HCT116 (cell line): ENCODE measurements at regions not wholly inside any gene's neighbourhood (a gene's known extent, or its start where the extent isn't known, plus 50 kb on each side); places are given as distances from the start of the nearest gene placed in this dataset.

Source experiments
- ATAC-seq: fragments of 200-7000 bp; cut with Tn5 transposase; 2 replicates; pipeline ENCODE4 v1.9.1; 2020; ENCODE audit warnings: mild to moderate bottlenecking, moderate library complexity
- BruUV-seq: library from RNA; stranded (reverse); fragments of 400-500 nt; replicated peaks from 2 replicates; lab custom pipeline; 2021; lab: Mats Ljungman, UMichigan
- CTCF ChIA-PET: fragments of 300-600 bp; sonication (Branson Sonifier 250); formaldehyde crosslinking; loops from one replicate; lab custom pipeline; 2021; ENCODE audit warnings: antibody characterized with exemption; lab: Charles Lee
- POLR2A ChIA-PET: fragments of 300-600, 350-600 bp; sonication (Branson Sonifier 250); formaldehyde crosslinking; loops from one replicate; lab custom pipeline; 2021; ENCODE audit warnings: antibody characterized with exemption; lab: Charles Lee
- RAD21 ChIA-PET, 2 experiments: fragments of 300-600 bp; sonication (Branson Sonifier 250); formaldehyde crosslinking; loops; one replicate each; lab custom pipeline; 2023; ENCODE audit warnings: low total read pairs in 2 of 2; ENCODE audit not compliant: uncharacterized antibody in 2 of 2, unreplicated experiment in 2 of 2, low non-redundant PET in 1 of 2; lab: Charles Lee
- DNase-seq: peaks from one replicate; pipeline ENCODE4 v3.0.0-alpha.2; 2010; ENCODE audit warnings: low read depth, low spot score
- H2AFZ ChIP-seq: fragments of 200-600 bp; shearing (Covaris generic), sonication (generic); 2 replicates; pipeline ENCODE4 v1.6.1; 2017; ENCODE audit warnings: low read depth, mixed run types, mixed read lengths, antibody characterized with exemption, low read length; ENCODE audit not compliant: poor library complexity, severe bottlenecking
- H3K27ac ChIP-seq: 2 replicates; pipeline ENCODE4 v1.5.1; 2012; ENCODE audit warnings: low read depth, low read length
- H3K27me3 ChIP-seq: fragments of 200-600 bp; sonication (generic); 2 replicates; pipeline ENCODE4 v1.6.1; 2016; ENCODE audit warnings: mixed run types, low read length, mixed read lengths; ENCODE audit not compliant: insufficient read depth
- H3K36me3 ChIP-seq, 2 experiments: fragments of 200-500 bp in 1 of 2; fragments of 200-600 bp in 1 of 2; sonication (Bioruptor generic) in 1 of 2; sonication (generic) in 1 of 2; 2 replicates each; pipeline versions ENCODE4 v1.5.1 to v1.6.1; 2014 to 2016; ENCODE audit warnings: low read length in 2 of 2, inconsistent platforms in 1 of 2, mixed read lengths in 1 of 2, mixed run types in 1 of 2; ENCODE audit not compliant: insufficient read depth in 2 of 2, control insufficient read depth in 1 of 2
- H3K4me1 ChIP-seq, 2 experiments: fragments of 200-600 bp in 1 of 2; sonication (generic) in 1 of 2; 2 replicates each; pipeline versions ENCODE4 v1.5.1 to v1.6.1; 2012 to 2017; ENCODE audit warnings: low read length in 2 of 2, inconsistent platforms in 1 of 2, mild to moderate bottlenecking in 1 of 2, mixed read lengths in 1 of 2, mixed run types in 1 of 2, moderate library complexity in 1 of 2; ENCODE audit not compliant: insufficient read depth in 2 of 2, control insufficient read depth in 1 of 2
- H3K4me2 ChIP-seq: fragments of 200-600 bp; sonication (generic); 2 replicates; pipeline ENCODE4 v1.6.1; 2017; ENCODE audit warnings: mixed run types, low read length, mixed read lengths
- H3K4me3 ChIP-seq, 2 experiments: fragments of 200-600 bp in 1 of 2; sonication (generic) in 1 of 2; replicated peaks in 1 of 2; 2 replicates each; pipeline ENCODE4 v1.5.1; 2011 to 2016; ENCODE audit warnings: low read length in 2 of 2, control low read depth in 1 of 2, low read depth in 1 of 2, mild to moderate bottlenecking in 1 of 2, mixed read lengths in 1 of 2, mixed run types in 1 of 2
- H3K79me2 ChIP-seq: fragments of 200-600 bp; sonication (generic); 2 replicates; pipeline ENCODE4 v1.6.1; 2017; ENCODE audit warnings: mild to moderate bottlenecking, mixed run types, low read length, moderate library complexity, mixed read lengths; ENCODE audit not compliant: insufficient read depth
- H3K9ac ChIP-seq: fragments of 200-600 bp; sonication (generic); 2 replicates; pipeline ENCODE4 v1.6.1; 2016; ENCODE audit warnings: low read length, mixed read lengths
- H3K9me2 ChIP-seq: fragments of 200-600 bp; sonication (generic), shearing (Covaris generic); 2 replicates; pipeline ENCODE4 v1.6.1; 2017; ENCODE audit warnings: mixed run types, mild to moderate bottlenecking, moderate library complexity; ENCODE audit not compliant: insufficient read depth
- H3K9me3 ChIP-seq, 2 experiments: fragments of 200-500 bp in 1 of 2; fragments of 200-600 bp in 1 of 2; sonication (Bioruptor generic) in 1 of 2; sonication (generic) in 1 of 2; 2 replicates each; pipeline ENCODE4 v1.6.1; 2014 to 2017; ENCODE audit warnings: low read length in 2 of 2, mixed read lengths in 2 of 2, inconsistent platforms in 1 of 2, low read depth in 1 of 2, mild to moderate bottlenecking in 1 of 2, mixed run types in 1 of 2, moderate library complexity in 1 of 2; ENCODE audit not compliant: control insufficient read depth in 1 of 2, insufficient read depth in 1 of 2
- H4K20me1 ChIP-seq: fragments of 200-600 bp; sonication (generic), shearing (Covaris generic); 2 replicates; pipeline ENCODE4 v1.6.1; 2017; ENCODE audit warnings: mixed run types, mild to moderate bottlenecking, moderate library complexity; ENCODE audit not compliant: insufficient read depth
- EZH2phosphoT487 ChIP-seq: fragments of 200-600 bp; IDR thresholded peaks from 2 replicates; pipeline ENCODE4 v1.6.1; 2018; ENCODE audit warnings: antibody characterized with exemption, borderline replicate concordance
- FOSL1 ChIP-seq: IDR thresholded peaks from 2 replicates; pipeline ENCODE4 v1.6.1; 2012; ENCODE audit warnings: low read depth
- POLR2A ChIP-seq: IDR thresholded peaks from 2 replicates; pipeline ENCODE4 v1.7.0; 2011; ENCODE audit warnings: borderline replicate concordance; ENCODE audit not compliant: insufficient read depth, insufficient read length; ENCODE audit errors: extremely low read depth
- POLR2AphosphoS5 ChIP-seq: IDR thresholded peaks from 2 replicates; pipeline ENCODE4 v1.6.1; 2011; ENCODE audit warnings: mild to moderate bottlenecking, low read depth, low read length, moderate library complexity
- REST ChIP-seq: IDR thresholded peaks from 2 replicates; pipeline ENCODE4 v1.6.1; 2012; ENCODE audit warnings: low read depth
- SP1 ChIP-seq: IDR thresholded peaks from 2 replicates; pipeline ENCODE4 v1.6.1; 2012; ENCODE audit warnings: low read depth
- SRF ChIP-seq: IDR thresholded peaks from 2 replicates; pipeline ENCODE4 v1.6.1; 2012; ENCODE audit warnings: low read depth
- ZFX ChIP-seq: fragments of 450-650 bp; IDR thresholded peaks from 2 replicates; pipeline ENCODE4 v1.6.1; 2017
- intact Hi-C: fragments of 100-400 bp; cut with micrococcal nuclease; formaldehyde crosslinking; loops from 2 replicates; pipeline ENCODE4 v1.10.0; 2022
- TF ChIP-seq, protein P1 (sequence below): IDR thresholded peaks from 2 replicates; pipeline ENCODE4 v1.6.1; 2011; ENCODE audit warnings: mild to moderate bottlenecking, low read length, moderate library complexity; ENCODE audit not compliant: insufficient replicate concordance; ENCODE audit errors: extremely low read depth
- TF ChIP-seq, protein P2 (sequence below): IDR thresholded peaks from 2 replicates; pipeline ENCODE4 v1.6.1; 2012

GRCh38 chr10:131532291-131532690 is 220.8 kb upstream of the TCERG1L start:
- ChIA-PET RAD21 (no interaction called here), POLR2A (no interaction called here), CTCF (no interaction called here)
- Histone ChIP-seq H3K27me3 (no peaks in the 10 kb centered on the region), H3K9me2 (no peaks in the 10 kb centered on the region), H3K9me3 (no peaks in the 10 kb centered on the region), H3K27ac (no peak overlapping the region), H3K36me3 (no peaks in the 10 kb centered on the region), H3K9ac (no peak overlapping the region), H4K20me1 (no peaks in the 10 kb centered on the region), H3K4me3 (no peak overlapping the region), H3K79me2 (no peaks in the 10 kb centered on the region), H3K4me2 (no peak overlapping the region), H2AFZ (no peak overlapping the region), H3K4me1 (no peaks in the 10 kb centered on the region)
- BruUV-seq = no TSS peak
- ATAC-seq (no peak), DNase-seq (no peak)
- no peak for TF ChIP-seq EZH2phosphoT487
- TF ChIP-seq ZFX = no peak
- TF ChIP-seq SRF = no peak
- no peak for TF ChIP-seq REST
- TF ChIP-seq FOSL1 = no peak
- intact Hi-C loops = no loop called here

DNA sequence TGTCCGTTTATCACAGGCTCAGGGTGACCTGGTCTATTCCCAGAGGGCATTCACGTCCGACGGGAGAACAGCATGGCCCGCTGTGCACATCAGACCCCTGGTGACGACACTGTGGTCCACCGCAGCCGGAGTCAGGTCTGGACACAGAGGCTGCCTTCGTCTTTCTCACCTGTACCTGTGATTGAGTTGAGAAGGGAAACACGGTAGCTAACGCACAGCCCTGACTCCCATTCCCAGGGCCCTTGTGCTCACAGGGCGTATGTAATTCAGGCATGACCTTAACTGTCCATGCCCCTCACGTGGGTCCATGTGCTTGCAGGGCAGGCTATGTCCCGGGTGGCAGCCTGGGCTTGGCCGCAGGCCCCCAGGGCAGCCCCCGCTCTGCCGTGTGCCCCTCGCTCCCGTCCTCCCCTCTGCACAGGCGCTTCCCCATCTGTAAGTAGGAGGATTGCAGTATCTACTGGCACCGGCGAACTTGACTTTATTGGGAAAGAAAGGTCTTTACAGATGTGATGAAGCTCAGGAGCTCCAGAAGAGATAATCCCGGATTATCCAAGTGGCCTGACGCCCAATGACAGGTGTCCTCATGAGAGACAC is 221.3 kb upstream of the TCERG1L start:
- no TSS peak for BruUV-seq
- no peak overlapping the region for H2AFZ ChIP-seq
- H3K4me2 ChIP-seq = no peak overlapping the region
- DNase-seq (no peak), ATAC-seq (no peak)
- no peak overlapping the region for H3K9ac ChIP-seq
- H3K27me3 ChIP-seq = no peaks in the 10 kb centered on the region
- H3K27ac ChIP-seq = no peak overlapping the region
- no peaks in the 10 kb centered on the region for H3K9me3 ChIP-seq
- no peaks in the 10 kb centered on the region for H3K9me2 ChIP-seq
- intact Hi-C loops = no loop called here
- H3K4me1 ChIP-seq = no peaks in the 10 kb centered on the region
- H3K79me2 ChIP-seq = no peaks in the 10 kb centered on the region
- ChIA-PET CTCF (no interaction called here), POLR2A (no interaction called here), RAD21 (no interaction called here)
- no peaks in the 10 kb centered on the region for H3K36me3 ChIP-seq
- H3K4me3 ChIP-seq = no peak overlapping the region
- no peaks in the 10 kb centered on the region for H4K20me1 ChIP-seq
- TF ChIP-seq, protein P1, sequence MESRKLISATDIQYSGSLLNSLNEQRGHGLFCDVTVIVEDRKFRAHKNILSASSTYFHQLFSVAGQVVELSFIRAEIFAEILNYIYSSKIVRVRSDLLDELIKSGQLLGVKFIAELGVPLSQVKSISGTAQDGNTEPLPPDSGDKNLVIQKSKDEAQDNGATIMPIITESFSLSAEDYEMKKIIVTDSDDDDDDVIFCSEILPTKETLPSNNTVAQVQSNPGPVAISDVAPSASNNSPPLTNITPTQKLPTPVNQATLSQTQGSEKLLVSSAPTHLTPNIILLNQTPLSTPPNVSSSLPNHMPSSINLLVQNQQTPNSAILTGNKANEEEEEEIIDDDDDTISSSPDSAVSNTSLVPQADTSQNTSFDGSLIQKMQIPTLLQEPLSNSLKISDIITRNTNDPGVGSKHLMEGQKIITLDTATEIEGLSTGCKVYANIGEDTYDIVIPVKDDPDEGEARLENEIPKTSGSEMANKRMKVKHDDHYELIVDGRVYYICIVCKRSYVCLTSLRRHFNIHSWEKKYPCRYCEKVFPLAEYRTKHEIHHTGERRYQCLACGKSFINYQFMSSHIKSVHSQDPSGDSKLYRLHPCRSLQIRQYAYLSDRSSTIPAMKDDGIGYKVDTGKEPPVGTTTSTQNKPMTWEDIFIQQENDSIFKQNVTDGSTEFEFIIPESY = no peak
- TF ChIP-seq POLR2AphosphoS5 (no peak), REST (no peak), EZH2phosphoT487 (no peak), SP1 (no peak), POLR2A (no peak)
- TF ChIP-seq, protein P2, sequence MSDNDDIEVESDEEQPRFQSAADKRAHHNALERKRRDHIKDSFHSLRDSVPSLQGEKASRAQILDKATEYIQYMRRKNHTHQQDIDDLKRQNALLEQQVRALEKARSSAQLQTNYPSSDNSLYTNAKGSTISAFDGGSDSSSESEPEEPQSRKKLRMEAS = no peak
